ENCODE measurements at regions not wholly inside any gene's neighbourhood (a gene's known extent, or its start where the extent isn't known, plus 50 kb on each side); places are given as distances from the start of the nearest gene placed in this dataset.

- POLR2A ChIA-PET (ENCODE audit: low non-redundant PET), result no interaction called here
Observed at GRCh38 chr3:70646635-70647034, 334.2 kb upstream of the MDFIC2 start.

GRCh38 chr3:70640481-70640880 lies 328.0 kb upstream of the MDFIC2 start:
- DNase-seq (ENCODE audit: low spot score), result no peak
- TF ChIP-seq CTCF (conservative IDR thresholded peaks at IDR 0.05; ENCODE audit: low read depth), result no peak
- no peak overlapping the region for H3K27ac ChIP-seq
- ChIA-PET CTCF (no interaction called here), POLR2A (ENCODE audit: low non-redundant PET) (no interaction called here)

More at GRCh38 chr3:70646635-70647034, 334.2 kb upstream of the MDFIC2 start:
- CTCF ChIA-PET, result interaction anchor here (0.6 kb wide), 1 partner anchor 60 kb away, joined by 3 read pairs; no protein-coding TSS in a partner anchor
- DNase-seq (ENCODE audit: low spot score), result no peak
- no peak overlapping the region for H3K27ac ChIP-seq
- TF ChIP-seq CTCF (conservative IDR thresholded peaks at IDR 0.05; ENCODE audit: low read depth), result no peak

DNA sequence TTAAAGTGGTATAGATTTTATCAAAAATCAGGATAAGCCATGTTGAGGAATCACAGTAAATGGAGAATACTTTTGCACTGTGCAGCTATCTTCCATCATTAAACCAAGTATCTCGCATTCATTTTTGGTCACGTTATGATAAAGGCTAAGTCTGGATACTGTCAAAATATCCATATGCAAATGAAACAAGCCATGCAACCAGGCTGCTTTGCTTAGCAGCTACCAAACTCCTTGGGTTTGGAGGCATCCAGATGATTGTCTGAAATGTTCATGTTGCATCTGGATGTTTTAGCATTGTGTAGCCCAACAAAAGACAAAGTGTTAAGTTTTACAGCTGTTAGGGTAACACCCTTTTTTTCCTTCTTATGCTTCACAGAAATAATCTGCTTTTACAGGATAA lies 322.9 kb upstream of the MDFIC2 start:
- no peak overlapping the region for H3K27ac ChIP-seq
- ChIA-PET POLR2A (ENCODE audit: low non-redundant PET) (no interaction called here), CTCF (no interaction called here)
- TF ChIP-seq CTCF (conservative IDR thresholded peaks at IDR 0.05; ENCODE audit: low read depth), result no peak
- no peak for DNase-seq (ENCODE audit: low spot score)

DNA sequence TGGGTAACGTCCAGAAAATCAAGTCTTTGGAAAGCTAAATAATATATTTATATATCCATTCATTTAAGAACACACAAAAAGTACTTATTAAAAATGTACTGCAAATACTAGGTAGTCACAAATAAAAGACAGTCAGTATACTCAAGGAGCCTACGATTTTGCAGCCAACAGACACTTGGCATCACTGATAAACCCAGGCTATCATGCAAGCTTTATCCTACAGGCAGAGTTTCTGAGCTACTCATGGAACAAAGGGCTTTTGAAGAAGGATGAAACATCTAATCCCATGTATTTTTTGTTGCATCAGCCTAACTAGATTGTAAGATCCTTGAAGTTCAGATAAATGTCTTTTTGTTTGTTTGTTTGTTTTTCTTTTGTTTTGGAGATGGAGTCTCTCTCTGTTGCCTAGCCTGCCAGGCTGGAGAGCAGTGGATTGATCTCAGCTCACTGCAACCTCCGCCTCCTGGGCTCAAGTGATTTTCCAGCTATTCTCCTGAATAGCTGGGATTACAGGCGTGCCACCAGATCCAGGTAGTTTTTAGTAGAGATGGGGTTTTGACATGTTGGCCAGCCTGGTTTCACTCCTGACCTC lies 319.4 kb upstream of the MDFIC2 start:
- ChIA-PET CTCF (interaction anchor here (0.6 kb wide), 1 partner anchor 358 kb away, joined by 3 read pairs; no protein-coding TSS in a partner anchor), POLR2A (ENCODE audit: low non-redundant PET) (no interaction called here)
- no peak for TF ChIP-seq CTCF (conservative IDR thresholded peaks at IDR 0.05; ENCODE audit: low read depth)
- no peak overlapping the region for H3K27ac ChIP-seq
- no peak for DNase-seq (ENCODE audit: low spot score)

DNA sequence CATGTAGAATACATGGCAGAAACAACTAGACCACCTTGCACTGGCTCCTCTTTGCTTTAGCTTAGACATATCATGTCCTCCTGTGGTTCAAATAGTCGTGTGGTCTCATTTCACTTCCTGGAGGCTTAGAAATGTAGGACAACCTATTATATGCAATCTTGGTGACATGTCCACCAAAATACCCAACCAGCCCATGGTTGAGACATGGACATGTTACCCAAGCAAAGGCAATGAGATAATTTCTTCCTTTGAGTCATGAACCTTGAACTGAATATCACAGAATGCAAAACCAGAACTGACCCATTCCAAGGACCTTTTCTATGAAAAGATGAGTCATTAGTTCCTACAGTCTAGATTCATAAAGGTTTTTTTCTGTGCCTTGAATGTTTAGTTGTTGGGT lies 309.0 kb upstream of the MDFIC2 start:
- CTCF ChIA-PET, result no interaction called here
- no peak for DNase-seq (ENCODE audit: low spot score)
- no peak overlapping the region for H3K27ac ChIP-seq
- no peak for TF ChIP-seq CTCF (conservative IDR thresholded peaks at IDR 0.05; ENCODE audit: low read depth)
- POLR2A ChIA-PET (ENCODE audit: low non-redundant PET), result no interaction called here

GRCh38 chr3:70620956-70621355 lies 308.5 kb upstream of the MDFIC2 start:
- no peak overlapping the region for H3K27ac ChIP-seq
- no peak for DNase-seq (ENCODE audit: low spot score)
- TF ChIP-seq CTCF (conservative IDR thresholded peaks at IDR 0.05; ENCODE audit: low read depth), result no peak
- POLR2A ChIA-PET (ENCODE audit: low non-redundant PET), result no interaction called here
- CTCF ChIA-PET, result no interaction called here

Data from RWPE1 (cell line).